GM18873 (cell line): ENCODE measurements at regions not wholly inside any gene's neighbourhood (a gene's known extent, or its start where the extent isn't known, plus 50 kb on each side); places are given as distances from the start of the nearest gene placed in this dataset.
A peak's percentile ranks its signal among the peaks of the same experiment; 100 is the strongest.
"Not testable (repeated sequence)": the region's sequence is repeated elsewhere in the genome, so short reads cannot be mapped to it uniquely, and the experiment has no call there.

Source experiments
- ATAC-seq: cut with Tn5 transposase; IDR thresholded peaks from one replicate; pipeline ENCODE4 v1.9.1; 2021; ENCODE audit warnings: mild to moderate bottlenecking, moderate library complexity, moderate number of reproducible peaks; ENCODE audit not compliant: unreplicated experiment, low FRiP score

- ATAC-seq, result no peak
These were observed 51.0 kb upstream of the PRB2 start for GRCh38 chr12:11446372-11446771.

DNA sequence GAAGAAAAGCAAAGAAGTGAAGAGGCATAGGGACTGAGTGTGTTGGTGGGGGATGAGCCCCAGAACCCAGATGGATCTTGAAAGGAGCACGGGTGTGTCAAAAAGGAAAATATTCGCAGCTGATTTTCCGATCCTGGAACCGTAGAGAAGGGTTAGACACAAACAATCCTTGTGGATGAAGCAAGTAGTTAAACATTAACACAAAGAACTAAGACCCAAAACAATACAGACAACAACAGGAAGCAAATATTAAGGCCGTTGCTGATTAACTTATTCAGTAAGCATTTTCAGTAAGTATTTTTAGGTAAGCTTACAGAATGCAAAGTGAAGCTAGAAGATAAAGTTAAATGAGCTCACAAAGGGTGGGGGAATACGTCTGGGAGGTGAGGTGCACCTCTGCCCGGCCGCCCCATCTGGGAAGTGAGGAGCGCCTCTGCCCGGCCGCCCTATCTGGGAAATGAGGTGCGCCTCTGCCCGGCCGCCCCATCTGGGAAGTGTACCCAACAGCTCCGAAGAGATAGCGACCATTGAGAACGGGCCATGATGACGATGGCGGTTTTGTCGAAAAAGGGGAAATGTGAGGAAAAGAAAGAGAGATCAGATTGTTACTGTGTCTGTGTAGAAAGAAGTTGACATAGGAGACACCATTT is 62.8 kb upstream of the PRB2 start:
- ATAC-seq, result no peak

GRCh38 chr12:11460343-11461023 is 65.1 kb upstream of the PRB2 start:
- ATAC-seq, result no peak

DNA sequence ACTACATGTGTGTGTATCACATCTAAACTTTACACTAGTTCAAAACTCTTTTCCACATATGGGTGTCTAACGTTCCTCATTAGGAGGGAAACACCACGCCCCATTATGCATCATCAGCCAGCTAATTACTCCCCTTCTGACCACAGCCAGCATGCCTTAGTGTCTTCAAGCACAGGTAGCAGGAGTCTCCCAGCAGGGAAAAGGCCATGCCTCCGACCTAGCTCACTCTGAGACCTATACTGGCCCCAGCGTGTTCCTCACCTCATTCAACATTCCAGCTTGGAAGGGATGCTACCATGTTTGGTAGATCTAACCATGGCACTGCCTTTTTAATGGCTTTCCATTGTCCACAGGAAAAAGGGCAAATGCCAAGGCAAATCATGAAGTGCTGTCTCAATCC is 66.1 kb upstream of the PRB2 start:
- ATAC-seq, result no peak

DNA sequence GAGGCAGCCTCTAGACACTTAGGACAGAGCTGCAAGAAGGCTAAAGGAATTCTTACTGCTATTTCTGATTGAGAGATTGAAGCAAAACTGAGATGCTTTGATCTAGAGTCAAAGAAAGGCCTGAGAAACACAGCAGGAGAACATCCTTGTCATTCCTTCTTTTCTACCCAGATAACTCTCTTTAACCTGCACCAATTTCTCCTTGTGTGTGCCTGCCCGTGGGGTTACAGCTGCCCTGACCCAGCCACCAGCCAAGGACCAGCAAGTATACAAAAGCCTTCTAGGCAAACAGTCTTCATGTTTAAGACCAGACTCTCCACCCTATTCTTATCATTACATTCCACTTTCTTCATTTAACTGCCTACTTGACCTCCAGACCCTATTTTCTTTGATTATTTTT is 81.7 kb upstream of the PRB2 start:
- no peak for ATAC-seq

GRCh38 chr12:11482955-11483354 is 87.6 kb upstream of the PRB2 start:
- ATAC-seq, result no peak

DNA sequence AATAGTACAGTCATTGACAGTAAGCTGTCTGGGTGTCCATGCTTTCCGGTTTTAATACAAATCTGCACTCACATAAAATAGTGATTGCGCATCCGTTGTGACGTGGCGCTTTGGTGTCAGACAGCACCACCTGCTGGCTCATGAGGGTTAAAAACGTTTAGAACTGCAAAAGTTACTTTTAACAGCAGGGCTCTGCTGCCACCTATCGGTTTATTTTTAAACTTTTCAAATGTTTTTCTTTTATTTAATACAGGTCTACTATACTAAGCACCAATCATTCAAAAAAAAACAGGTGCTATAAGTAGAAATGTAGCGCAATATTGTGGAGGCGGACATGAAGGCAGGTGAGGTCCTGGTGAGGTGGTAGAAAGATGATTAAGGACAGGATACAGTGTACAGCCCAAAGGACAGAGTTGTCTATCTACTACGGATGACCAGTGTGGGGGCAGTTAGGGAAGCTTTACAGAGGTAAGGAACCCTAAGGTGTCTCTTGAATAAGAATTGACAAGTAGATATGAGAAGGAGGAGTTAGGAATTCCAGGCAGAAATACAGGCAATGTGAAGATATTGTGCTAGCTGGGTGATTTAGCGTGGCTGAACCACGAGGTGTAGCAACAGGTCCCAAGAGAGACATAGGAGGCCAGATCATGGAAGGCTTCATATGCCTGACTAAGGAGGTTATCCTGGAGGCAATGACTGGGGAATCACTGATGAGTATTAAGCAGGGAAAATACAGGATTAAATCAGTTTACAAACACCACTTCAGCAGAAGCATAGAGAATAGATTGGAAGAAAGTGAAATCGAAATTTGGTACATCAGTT is 91.5 kb upstream of the PRB2 start:
- peak; percentile 80 for ATAC-seq

GRCh38 chr12:11496157-11496851 is 100.9 kb upstream of the PRB2 start:
- ATAC-seq, result no peak

DNA sequence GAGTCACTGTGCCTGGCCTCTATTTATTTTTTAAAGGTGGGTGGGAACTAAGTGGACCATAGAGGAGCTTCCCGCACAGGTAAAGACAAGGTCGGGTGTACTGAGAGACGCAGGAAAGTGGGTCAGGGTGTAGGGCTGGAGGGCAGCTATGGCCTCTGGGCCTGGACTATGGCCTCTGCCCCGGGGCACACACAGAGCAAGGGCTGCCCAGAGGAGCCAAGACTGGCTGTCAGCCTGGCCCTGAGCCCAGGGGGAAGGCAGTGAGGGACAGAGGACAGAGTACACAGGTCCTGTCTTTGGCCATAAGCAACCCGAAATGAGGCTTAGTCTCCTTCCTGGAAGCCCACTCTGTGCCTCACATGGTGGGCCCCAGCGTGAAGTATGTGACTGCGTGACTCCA is 102.1 kb upstream of the PRB2 start:
- no peak for ATAC-seq

- no peak for ATAC-seq
These were observed 102.6 kb upstream of the PRB2 start for GRCh38 chr12:11497995-11498394.

DNA sequence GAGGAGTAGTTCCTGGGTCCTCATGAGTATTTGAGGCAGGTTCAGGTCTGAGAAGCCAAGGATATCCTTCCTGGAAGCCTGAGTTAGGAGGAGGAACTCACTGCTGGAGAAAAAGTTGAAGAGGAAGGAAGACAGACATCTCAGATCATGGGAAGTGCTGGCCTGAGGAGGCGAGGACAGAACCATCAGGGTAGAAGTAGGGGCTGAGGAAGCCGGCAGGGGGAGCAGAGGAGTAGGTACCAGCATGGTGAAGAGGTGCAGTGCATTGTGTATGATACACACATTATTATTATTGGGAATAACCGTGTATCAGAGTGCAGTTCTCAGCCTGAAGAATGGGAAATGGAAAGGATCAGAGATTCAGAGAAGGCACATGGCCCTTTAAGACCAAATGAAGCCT is 103.2 kb upstream of the PRB2 start:
- not testable (repeated sequence) for ATAC-seq

GRCh38 chr12:11499806-11500187 is 104.4 kb upstream of the PRB2 start:
- no peak for ATAC-seq

DNA sequence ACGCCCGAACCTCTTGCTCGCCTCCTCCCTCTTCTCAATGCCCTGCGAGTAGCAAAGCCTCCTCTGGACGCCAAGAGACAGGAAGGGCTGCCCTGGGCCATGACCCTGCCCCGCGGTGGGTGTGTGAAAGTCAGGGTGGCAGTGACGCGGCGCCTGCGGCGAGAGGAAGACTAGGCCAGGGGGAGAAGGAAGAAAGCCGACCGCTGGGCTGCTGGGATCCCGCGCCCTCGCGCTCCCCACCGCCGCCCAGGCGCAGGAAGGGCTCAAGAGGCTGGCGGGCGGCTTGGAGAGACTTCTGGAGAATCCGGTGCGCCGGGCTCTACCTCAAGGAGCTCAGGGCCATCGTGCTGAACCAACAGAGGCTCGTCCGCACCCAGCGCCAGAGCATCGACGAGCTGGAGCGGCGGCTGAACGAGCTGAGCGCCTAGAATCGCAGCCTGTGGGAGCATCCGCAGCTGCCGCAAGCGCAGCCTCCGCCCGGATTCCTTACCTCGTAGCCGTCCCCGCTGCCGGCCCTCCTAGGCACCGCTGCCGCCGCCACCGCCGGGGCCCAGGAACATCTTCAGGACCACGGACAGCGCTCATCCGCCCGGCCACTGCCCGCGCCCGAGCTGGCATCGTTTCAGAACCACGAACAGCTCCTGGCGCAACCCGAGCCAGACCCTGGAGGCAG is 105.0 kb upstream of the PRB2 start:
- ATAC-seq, result no peak

DNA sequence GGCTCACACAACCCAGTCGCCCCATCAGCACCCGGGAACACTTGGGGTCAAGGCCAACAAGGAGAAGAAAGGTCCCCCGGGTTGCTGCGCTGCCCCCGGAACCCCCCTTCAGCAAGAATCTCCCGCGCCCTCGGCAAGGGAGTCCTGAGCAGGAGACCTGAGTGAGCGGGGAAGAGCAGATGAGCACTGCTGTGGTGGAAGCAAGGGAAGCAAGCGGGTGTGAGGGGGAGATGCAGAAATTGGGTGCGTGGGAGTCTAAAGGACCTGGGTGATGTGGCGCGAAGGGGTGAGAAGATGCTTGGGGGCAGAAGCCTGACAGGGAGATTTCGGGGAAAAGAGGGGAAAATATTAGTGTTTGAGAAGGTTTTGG is 105.5 kb upstream of the PRB2 start:
- no peak for ATAC-seq

- ATAC-seq, result no peak
These were observed 113.3 kb upstream of the PRB2 start for GRCh38 chr12:11508699-11509098.

- no peak for ATAC-seq
These were observed 114.0 kb upstream of the PRB2 start for GRCh38 chr12:11509326-11509725.

DNA sequence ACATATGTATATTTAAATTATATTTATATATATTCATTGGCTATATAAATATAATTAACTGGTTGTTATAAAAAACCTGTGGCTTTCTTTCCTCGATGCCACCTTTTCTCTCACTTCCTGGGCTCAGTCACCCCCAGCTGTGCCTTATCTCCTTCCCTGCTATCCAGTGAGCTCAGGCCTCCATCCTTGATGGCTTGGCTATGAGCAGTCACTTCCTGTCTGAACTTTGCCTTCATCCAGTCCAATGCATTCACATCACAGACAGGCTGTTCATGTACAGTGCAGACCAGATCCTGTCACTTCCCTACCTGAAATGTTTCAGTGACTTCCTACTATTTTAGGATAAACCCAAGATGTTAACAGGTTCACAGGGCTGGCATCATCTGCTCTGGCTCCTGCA is 115.3 kb upstream of the PRB2 start:
- ATAC-seq, result no peak

DNA sequence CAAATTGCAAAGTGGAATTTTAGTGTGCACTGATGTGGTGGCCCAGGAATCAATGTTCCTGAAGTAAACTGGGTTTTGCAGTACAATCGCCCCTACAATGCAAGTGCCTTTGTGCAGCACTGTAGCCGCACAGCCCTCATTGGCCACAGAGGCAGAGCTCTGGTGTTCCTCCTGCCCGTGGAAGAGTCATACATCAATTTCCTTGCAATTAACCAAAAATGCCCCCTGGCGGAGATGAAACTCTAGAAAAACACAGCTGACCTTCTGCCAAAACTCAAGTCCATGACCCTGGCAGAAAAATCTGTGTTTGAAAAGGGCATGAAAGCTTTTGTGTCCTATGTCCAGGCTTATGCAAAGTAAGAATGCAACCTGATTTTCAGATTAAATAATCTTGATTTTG is 117.9 kb upstream of the PRB2 start:
- no peak for ATAC-seq

DNA sequence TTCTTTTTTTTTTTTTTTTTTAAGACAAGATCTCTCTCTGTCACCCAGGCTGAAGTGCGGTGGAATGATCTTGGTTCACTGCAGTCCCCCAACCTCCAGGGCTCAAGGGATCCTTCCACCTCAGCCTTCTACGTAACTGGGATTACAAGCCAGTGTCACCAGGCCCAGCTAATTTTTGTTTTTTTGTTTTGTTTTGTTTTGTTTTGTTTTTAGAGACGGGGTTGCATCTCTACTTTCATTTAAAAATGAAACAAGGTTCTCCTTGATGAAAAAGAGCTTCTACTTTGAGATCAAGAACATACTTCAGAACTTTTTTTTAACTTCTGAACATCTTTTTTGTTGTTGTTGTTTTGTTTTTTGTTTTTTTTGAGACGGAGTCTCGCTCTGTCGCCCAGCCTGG is 121.7 kb upstream of the PRB2 start:
- no peak for ATAC-seq

GRCh38 chr12:11524446-11524845 is 125.0 kb upstream of the ETV6 start:
- no peak for ATAC-seq

GRCh38 chr12:11534064-11534463 is 115.4 kb upstream of the ETV6 start:
- ATAC-seq, result no peak
